Activated naive CD8-positive, alpha-beta T cell (primary cell): ENCODE measurements at regions not wholly inside any gene's neighbourhood (a gene's known extent, or its start where the extent isn't known, plus 50 kb on each side); places are given as distances from the start of the nearest gene placed in this dataset.

Experiments
- H3K27ac Mint-ChIP-seq: one replicate; pipeline ENCODE4 v1.8.0; 2021; ENCODE audit warnings: mixed read lengths
- H3K27me3 Mint-ChIP-seq: one replicate; pipeline ENCODE4 v1.8.0; 2021; ENCODE audit warnings: mixed read lengths
- H3K36me3 Mint-ChIP-seq: one replicate; pipeline ENCODE4 v1.8.0; 2021; ENCODE audit warnings: mixed read lengths
- H3K4me1 Mint-ChIP-seq: one replicate; pipeline ENCODE4 v1.8.0; 2021; ENCODE audit warnings: low read depth, mixed read lengths
- H3K4me3 Mint-ChIP-seq: one replicate; pipeline ENCODE4 v1.8.0; 2021; ENCODE audit warnings: mild to moderate bottlenecking, mixed read lengths
- H3K9me3 Mint-ChIP-seq: one replicate; pipeline ENCODE4 v1.8.0; 2021; ENCODE audit warnings: low read depth, mixed read lengths

DNA sequence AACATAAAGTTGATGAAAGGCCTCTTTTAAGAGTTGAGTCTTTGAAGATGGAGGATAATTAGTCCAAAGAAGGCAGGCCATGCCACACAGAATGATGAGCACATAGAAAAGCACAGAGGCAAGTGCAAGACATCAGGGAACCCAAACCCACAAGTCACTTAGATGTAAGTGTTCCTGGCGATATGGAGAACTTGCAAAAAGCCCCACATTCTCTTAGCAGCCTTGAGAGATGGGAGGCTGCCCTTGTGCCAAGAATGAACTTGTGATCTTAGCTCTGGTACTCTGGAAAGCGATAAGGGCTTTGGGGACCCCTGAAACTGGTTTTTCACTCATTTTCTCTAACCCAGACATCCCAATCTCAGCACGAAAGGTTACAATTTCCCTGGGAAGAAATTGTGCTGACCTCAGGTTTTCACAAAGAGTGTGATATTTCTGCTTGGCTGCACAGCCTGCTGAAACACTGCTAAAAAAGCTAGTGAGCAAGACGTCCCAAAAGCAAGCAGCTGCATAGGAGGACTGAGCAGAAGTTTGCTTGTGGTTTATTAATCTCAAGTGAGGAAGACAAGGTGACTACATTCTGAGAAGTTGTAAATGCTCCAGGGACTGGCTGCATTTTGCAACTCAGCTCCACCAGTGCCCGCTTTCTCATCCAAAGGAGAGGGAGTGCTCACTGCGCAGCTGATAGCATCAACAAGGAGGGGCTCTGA is 496.9 kb upstream of the CAMK1G start:
- Mint-ChIP-seq H3K4me3 (no peak overlapping the region), H3K9me3 (no peaks in the 10 kb centered on the region), H3K4me1 (no peaks in the 10 kb centered on the region), H3K36me3 (no peaks in the 10 kb centered on the region), H3K27me3 (peaks cover 5% of the 10 kb centered on the region), H3K27ac (no peak overlapping the region)

DNA sequence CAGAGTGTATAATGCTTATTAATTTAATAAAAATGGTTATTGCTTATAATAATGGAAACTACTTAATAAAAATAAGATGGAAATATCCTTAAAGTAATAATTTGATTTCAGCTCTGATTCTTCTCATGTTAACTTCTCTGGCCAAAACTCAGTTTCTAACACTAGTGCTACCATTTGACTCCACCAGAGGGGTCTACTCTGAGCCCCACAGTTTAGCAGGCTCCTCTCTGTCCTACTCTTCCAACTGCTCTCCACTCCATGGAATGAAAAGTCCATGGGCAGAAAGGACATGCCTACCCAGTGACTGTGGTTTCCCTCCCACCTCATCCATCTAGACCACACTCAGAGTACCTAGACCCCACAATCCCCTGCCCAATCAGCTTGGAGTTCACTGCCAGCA is 489.1 kb upstream of the CAMK1G start:
- Mint-ChIP-seq H3K4me3 (no peak overlapping the region), H3K36me3 (no peaks in the 10 kb centered on the region), H3K9me3 (no peaks in the 10 kb centered on the region), H3K27ac (no peak overlapping the region), H3K4me1 (no peaks in the 10 kb centered on the region), H3K27me3 (peaks cover 5% of the 10 kb centered on the region)

DNA sequence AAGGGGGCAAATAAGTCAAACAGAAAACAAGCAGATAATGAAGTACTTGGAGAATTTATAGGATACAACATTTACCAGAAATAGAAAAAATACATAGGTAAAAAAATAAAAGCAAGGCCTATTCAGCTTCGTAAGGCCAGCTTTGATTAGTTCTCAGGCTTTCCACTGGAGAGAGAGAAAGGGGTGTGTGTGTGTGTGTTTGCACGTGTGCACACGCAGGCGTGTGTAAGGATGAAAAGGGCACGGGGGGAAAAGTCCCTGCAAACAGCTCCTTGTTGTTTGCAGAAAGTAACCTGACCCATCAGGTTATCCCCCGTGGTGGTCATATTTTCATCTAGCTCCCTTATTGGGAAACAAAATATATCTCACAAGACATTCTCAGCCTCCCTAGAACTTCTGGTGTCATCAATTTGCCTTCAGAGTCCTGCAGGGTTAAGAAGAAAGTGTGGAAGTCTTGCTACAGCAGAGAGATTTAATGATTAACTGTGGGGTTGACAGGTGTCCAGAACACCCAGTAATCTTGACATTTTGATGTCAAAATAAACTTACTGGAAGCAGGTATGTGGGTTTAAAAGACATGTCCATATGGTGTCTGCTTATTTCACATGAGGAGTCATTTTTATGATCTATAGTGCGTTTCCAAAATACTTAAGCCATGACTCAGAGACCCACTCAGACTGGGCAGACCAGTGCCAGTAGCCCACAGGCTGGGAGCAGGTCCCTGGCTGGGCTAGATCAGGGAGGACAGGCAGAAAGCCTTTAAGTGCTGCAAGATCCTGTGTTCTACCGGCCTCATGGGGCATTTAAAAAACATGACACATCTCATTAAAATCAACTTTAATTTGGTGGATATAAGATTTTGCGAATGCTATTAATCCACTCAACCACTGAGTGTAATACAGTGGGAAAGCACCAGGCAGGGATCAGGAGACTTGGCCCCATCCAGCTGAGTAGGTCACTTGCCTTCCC is 487.6 kb upstream of the CAMK1G start:
- peaks cover 2% of the 10 kb centered on the region for H3K27me3 Mint-ChIP-seq
- no peaks in the 10 kb centered on the region for H3K9me3 Mint-ChIP-seq
- no peaks in the 10 kb centered on the region for H3K36me3 Mint-ChIP-seq
- H3K4me3 Mint-ChIP-seq = no peak overlapping the region
- no peaks in the 10 kb centered on the region for H3K4me1 Mint-ChIP-seq
- no peak overlapping the region for H3K27ac Mint-ChIP-seq

DNA sequence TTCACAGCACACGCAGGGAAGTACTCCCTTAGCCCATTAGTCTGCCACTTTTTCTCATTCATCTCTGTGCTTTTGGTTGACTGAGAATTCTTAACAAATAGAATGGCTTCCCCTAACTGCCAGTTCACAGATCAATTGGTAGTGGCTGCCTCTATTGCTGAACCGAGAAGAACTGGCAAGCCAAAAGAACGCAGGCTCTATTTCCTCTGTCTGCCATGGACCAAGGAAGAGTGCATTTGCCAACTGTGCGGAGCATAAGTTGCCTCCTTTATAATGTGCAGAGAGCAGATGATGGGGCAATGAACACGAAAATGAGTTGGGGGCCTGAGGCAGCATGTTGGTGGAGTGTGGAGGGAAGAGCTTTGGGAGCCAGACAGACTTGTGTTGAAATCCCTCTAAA is 483.1 kb upstream of the CAMK1G start:
- no peak overlapping the region for H3K27ac Mint-ChIP-seq
- no peaks in the 10 kb centered on the region for H3K9me3 Mint-ChIP-seq
- no peaks in the 10 kb centered on the region for H3K36me3 Mint-ChIP-seq
- peaks cover 3% of the 10 kb centered on the region for H3K27me3 Mint-ChIP-seq
- no peak overlapping the region for H3K4me3 Mint-ChIP-seq
- H3K4me1 Mint-ChIP-seq = no peaks in the 10 kb centered on the region

DNA sequence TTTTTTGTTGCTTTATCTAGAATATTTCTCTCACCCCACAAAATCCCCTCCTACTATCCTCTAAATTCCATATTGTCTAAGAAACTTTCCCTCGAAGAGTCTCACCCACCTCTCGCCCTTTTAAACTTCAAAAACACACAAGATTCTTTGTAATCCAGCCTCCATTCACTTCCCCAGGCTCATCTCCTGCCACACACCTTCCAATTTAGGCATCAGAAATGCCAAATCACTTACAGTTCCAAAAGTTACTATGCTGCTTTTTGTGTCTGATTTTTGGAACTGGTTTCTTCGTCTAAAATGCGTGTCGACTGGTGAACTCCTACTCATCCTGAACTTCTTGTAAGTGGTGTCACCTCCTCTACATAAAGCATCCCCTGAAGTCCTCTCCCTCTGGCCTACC is 482.4 kb upstream of the CAMK1G start:
- H3K4me1 Mint-ChIP-seq = no peaks in the 10 kb centered on the region
- H3K9me3 Mint-ChIP-seq = no peaks in the 10 kb centered on the region
- H3K36me3 Mint-ChIP-seq = no peaks in the 10 kb centered on the region
- H3K27ac Mint-ChIP-seq = no peak overlapping the region
- peaks cover 3% of the 10 kb centered on the region for H3K27me3 Mint-ChIP-seq
- no peak overlapping the region for H3K4me3 Mint-ChIP-seq

DNA sequence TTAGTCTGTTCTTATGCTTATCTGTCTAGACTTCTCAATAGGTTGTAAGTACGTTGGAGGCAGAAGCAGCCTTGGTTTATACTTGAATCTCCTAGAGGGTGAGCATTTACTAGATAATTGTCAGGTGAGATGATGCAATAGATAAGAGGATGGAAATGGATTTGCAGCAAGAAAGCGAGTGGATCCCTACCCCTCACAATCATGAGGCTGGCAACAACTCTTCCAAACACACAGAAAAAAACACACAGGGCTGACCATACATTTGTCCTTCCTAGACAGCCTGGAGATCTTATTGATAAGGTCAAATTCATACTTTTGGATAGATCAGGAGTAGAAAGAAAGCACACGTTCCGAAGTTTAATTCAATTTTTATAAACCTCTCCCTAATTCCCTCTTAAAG is 481.4 kb upstream of the CAMK1G start:
- Mint-ChIP-seq H3K27ac (no peak overlapping the region), H3K36me3 (no peaks in the 10 kb centered on the region), H3K4me3 (no peak overlapping the region), H3K27me3 (peaks cover 3% of the 10 kb centered on the region), H3K4me1 (no peaks in the 10 kb centered on the region), H3K9me3 (no peaks in the 10 kb centered on the region)

DNA sequence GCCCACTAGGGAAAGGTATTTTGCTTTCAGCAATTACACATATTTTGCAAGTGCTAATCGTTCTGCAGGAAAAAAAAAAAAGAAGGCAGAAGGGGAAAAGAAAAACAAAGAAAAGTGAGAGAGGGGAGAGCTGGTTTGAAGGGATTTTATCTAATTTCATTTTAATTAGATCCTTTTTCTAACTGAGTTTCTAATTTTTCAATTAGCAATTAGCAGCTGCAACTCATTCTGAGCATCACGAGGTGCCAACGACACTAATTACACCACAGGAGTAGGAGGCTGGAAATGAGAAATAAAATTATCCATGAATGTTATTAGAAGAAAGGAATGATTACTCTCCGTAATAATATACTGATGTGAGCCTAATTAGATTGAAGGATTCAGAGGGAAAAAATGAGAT is 481.0 kb upstream of the CAMK1G start:
- H3K9me3 Mint-ChIP-seq = no peaks in the 10 kb centered on the region
- H3K27me3 Mint-ChIP-seq = peaks cover 3% of the 10 kb centered on the region
- H3K4me3 Mint-ChIP-seq = no peak overlapping the region
- no peaks in the 10 kb centered on the region for H3K4me1 Mint-ChIP-seq
- no peaks in the 10 kb centered on the region for H3K36me3 Mint-ChIP-seq
- no peak overlapping the region for H3K27ac Mint-ChIP-seq

DNA sequence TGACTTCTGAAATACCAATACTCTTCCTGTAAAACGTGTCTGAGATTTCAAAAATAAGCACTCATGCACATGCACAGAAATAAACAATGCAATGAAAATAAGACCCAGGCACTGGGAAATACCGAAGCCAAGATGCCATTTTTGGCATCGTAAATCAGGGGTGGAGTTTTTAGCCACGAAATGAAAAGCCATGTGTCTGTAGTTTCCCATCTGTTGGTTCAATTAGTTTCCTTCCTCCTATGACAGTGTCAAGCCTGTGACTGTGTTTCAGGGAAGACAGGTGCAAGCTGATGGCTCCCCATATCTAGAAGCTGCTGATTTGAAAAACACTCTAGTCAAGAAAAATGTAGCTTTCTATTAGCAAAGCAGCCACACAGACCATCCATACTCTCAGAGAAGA is 480.4 kb upstream of the CAMK1G start:
- Mint-ChIP-seq H3K9me3 (no peaks in the 10 kb centered on the region), H3K27ac (no peak overlapping the region), H3K4me1 (no peaks in the 10 kb centered on the region), H3K4me3 (no peak overlapping the region), H3K27me3 (peaks cover 3% of the 10 kb centered on the region), H3K36me3 (no peaks in the 10 kb centered on the region)

DNA sequence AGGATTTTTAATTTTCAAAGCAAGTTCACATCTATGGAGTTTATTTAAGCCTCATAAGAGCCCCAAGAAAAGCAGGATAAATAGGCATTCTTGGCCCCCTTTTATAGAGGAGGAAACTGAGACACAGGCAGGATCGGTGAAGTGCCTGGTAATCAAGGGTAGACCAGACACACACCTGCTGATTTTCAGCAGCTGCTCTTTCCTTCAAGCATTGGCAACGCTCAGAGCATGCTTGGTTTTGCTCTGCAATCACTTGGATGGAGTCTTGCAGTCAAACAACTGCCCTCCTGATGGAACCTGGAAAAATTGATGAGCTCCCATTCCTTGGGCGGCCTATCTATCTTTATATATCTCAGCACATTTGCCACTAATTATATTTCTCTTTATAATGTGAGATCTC is 478.9 kb upstream of the CAMK1G start:
- Mint-ChIP-seq H3K27me3 (peaks cover 3% of the 10 kb centered on the region), H3K36me3 (no peaks in the 10 kb centered on the region), H3K27ac (no peak overlapping the region), H3K4me1 (no peaks in the 10 kb centered on the region), H3K4me3 (no peak overlapping the region), H3K9me3 (no peaks in the 10 kb centered on the region)

DNA sequence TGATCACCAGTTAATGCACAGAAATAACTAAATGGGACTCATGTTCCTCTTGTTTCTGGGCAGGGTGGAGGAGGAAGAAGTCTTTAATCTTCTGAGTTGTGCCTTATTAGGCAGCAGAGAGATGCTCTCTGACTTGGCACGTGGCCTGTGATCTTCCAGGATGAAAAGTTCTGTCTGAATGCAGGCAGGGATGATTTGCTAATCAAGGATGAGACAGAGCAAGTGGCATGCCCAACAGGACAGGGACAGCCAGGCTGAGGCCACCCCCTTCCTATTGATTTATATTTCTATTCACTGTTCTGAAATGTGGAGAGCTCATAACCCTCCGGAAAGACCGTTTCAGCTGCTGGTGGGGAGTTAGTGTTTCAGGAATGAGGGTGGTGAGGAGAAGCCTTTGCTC is 477.8 kb upstream of the CAMK1G start:
- no peaks in the 10 kb centered on the region for H3K36me3 Mint-ChIP-seq
- H3K4me3 Mint-ChIP-seq = no peak overlapping the region
- H3K4me1 Mint-ChIP-seq = no peaks in the 10 kb centered on the region
- no peaks in the 10 kb centered on the region for H3K9me3 Mint-ChIP-seq
- peaks cover 3% of the 10 kb centered on the region for H3K27me3 Mint-ChIP-seq
- no peak overlapping the region for H3K27ac Mint-ChIP-seq

DNA sequence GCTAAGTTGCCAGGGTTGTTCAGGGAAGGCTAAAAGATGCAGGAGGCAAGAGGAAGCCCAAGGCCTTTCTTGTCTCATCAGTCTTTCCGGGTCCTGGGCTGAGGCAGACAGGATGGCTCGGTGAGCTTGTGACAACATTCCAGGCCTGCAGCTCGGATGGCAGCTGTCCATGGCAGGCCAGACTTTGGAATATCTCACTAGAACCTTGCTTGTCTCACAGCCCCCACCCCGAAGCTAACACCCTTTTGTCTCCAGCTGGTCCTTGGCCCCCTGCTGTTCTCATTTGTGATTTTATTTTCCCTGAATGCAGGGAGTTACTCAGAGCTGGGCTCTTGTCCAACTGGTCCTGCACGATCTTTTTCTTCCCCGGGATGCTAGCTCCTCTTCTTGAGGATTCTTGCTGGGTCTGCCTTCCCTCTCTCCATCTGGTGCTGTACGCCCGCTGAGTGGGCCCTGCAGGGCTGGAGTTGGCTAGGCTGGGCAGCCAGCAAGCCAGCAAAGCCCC is 477.2 kb upstream of the CAMK1G start:
- H3K27ac Mint-ChIP-seq = no peak overlapping the region

DNA sequence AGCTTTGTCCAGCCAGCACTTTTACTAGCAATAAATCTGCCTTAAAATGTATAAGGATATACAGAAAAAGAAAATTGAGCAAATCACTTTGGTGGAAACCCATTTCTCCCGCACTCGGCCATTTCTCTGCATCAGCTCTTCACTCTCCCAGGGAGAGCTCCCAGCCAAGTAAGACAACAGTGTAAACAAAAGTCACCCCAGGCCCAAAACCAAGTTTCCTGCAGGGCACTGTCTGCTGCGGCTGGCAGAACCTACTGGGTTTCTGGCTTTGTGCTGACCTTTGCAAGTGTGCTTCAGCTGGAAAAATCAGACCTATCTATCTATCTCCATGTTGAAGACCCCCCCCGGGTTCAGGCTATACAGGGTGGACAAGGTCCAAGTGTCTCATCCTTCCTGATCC is 476.7 kb upstream of the CAMK1G start:
- Mint-ChIP-seq H3K4me3 (no peak overlapping the region), H3K27ac (no peak overlapping the region), H3K9me3 (no peaks in the 10 kb centered on the region), H3K27me3 (peaks cover 3% of the 10 kb centered on the region), H3K36me3 (no peaks in the 10 kb centered on the region), H3K4me1 (no peaks in the 10 kb centered on the region)

More for the DNA sequence above, 477.2 kb upstream of the CAMK1G start:
- Mint-ChIP-seq H3K36me3 (no peaks in the 10 kb centered on the region), H3K4me1 (no peaks in the 10 kb centered on the region), H3K27me3 (peaks cover 3% of the 10 kb centered on the region), H3K9me3 (no peaks in the 10 kb centered on the region), H3K4me3 (no peak overlapping the region)

DNA sequence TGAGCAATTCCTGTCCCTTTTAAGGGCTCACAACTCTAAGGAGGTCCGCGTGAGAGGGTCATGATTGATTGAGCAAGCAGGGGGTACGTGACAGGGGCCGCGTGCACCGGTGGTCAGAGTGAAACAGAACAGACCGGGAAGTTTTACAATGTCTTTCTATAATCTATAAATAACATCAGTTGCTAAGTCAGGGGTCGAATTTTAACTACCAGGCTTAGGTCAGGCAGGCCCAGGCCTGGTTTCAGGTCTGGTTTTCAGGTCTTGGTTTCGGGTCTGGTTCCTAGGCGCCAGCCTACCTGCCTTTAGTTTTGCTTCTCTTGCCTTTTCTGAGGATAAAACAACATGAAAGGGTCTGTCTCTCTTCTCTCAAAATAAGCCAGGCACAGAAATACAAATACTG is 476.0 kb upstream of the CAMK1G start:
- no peaks in the 10 kb centered on the region for H3K36me3 Mint-ChIP-seq
- no peak overlapping the region for H3K4me3 Mint-ChIP-seq
- no peaks in the 10 kb centered on the region for H3K9me3 Mint-ChIP-seq
- no peaks in the 10 kb centered on the region for H3K4me1 Mint-ChIP-seq
- no peak overlapping the region for H3K27ac Mint-ChIP-seq
- peaks cover 3% of the 10 kb centered on the region for H3K27me3 Mint-ChIP-seq

DNA sequence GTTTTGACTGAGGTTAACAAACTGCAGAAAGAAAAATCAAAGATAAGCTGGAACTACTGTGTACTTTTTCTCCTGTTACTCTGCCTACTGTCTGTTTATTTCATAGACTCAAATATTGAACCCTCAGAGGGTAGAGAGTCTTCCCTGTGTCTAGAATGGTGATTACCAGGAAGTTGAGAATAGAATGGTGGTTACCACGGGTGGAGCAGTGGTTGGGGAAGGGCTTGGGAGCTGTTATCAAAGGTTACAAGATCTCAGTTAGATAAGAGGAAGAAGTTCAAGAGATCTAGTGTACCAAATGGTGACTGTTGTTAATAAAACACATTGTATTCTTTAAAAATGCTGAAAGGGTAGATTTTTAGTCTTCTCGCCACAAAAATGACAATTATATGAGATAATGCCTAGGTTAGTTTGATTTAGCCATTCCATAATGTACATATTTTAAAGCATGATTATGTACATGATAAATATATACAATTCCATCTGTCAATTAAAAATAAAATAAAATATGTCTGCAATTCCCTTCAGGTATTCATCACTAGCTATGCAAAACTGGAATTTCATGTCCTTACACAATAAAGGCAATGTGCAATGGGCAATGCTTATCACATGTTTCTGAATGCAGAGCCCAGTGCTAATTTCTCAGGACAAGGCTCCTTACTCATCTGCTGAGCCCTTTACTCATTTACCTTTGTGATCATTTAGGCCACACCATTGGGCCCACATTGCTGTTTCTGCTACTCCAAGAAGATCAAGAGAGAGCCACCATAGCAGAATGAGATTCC is 474.3 kb upstream of the CAMK1G start:
- Mint-ChIP-seq H3K4me1 (no peaks in the 10 kb centered on the region), H3K36me3 (no peaks in the 10 kb centered on the region), H3K4me3 (no peak overlapping the region), H3K27me3 (peaks cover 2% of the 10 kb centered on the region), H3K27ac (no peak overlapping the region), H3K9me3 (no peaks in the 10 kb centered on the region)

DNA sequence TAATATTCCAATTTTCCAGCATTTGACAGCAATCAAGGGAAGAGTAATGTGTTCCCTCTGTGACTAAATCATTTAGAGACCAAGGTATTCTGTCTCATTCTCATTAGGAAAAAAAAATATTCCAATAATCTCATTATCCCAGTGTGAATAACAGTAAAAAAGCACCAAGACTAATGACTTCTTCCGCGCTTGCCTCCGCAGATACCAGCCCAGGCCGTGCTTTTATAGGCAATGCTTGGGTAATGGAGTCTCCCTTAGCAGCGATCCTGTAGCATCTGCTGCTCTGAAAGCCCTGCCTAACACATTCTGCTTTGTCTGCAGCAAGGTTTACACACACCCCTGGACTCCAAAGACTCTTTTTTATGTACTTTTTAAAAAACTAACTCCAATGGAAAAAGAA is 470.0 kb upstream of the CAMK1G start:
- peaks cover 2% of the 10 kb centered on the region for H3K27me3 Mint-ChIP-seq
- no peak overlapping the region for H3K4me3 Mint-ChIP-seq
- H3K27ac Mint-ChIP-seq = no peak overlapping the region
- no peaks in the 10 kb centered on the region for H3K36me3 Mint-ChIP-seq
- H3K9me3 Mint-ChIP-seq = no peaks in the 10 kb centered on the region
- no peaks in the 10 kb centered on the region for H3K4me1 Mint-ChIP-seq
